ENCODE measurements at regions not wholly inside any gene's neighbourhood (a gene's known extent, or its start where the extent isn't known, plus 50 kb on each side); places are given as distances from the start of the nearest gene placed in this dataset.

GRCh38 chr5:9785751-9786150 lies 155.6 kb upstream of the TAS2R1 start:
- TF ChIP-seq GATA3 (IDR thresholded peaks at IDR 0.05; ENCODE audit: low read depth, low read length): no peak
- no peak for TF ChIP-seq GATA2 (IDR thresholded peaks at IDR 0.05; ENCODE audit: low read depth, low read length)

Measured in SH-SY5Y (cell line).